HEK293 (cell line): ENCODE measurements at regions not wholly inside any gene's neighbourhood (a gene's known extent, or its start where the extent isn't known, plus 50 kb on each side); places are given as distances from the start of the nearest gene placed in this dataset.

ENCODE experiments used
- GLI4 ChIP-seq: fragments of 450-650 bp; formaldehyde crosslinking; IDR thresholded peaks from 2 replicates; pipeline ENCODE4 v1.5.1; 2016; ENCODE audit warnings: missing biosample characterization, missing genetic modification characterization
- KLF1 ChIP-seq: fragments of 450-650 bp; formaldehyde crosslinking; IDR thresholded peaks from 2 replicates; pipeline ENCODE4 v1.5.1; 2016; ENCODE audit warnings: missing biosample characterization, missing genetic modification characterization
- MEIS1 ChIP-seq: sonication (generic); formaldehyde crosslinking; IDR thresholded peaks from 2 replicates; pipeline ENCODE4 v1.8.1; 2022; ENCODE audit warnings: missing genetic modification reagents, mild to moderate bottlenecking, borderline replicate concordance
- SP2 ChIP-seq: fragments of 450-650 bp; formaldehyde crosslinking; IDR thresholded peaks from 2 replicates; pipeline ENCODE4 v1.5.1; 2016; ENCODE audit warnings: missing biosample characterization, missing genetic modification characterization
- SP7 ChIP-seq: fragments of 450-650 bp; formaldehyde crosslinking; IDR thresholded peaks from 2 replicates; pipeline ENCODE4 v1.5.1; 2016; ENCODE audit warnings: missing biosample characterization, missing genetic modification characterization
- ZEB2 ChIP-seq: fragments of 450-650 bp; formaldehyde crosslinking; IDR thresholded peaks from 2 replicates; pipeline ENCODE4 v1.5.1; 2016; ENCODE audit warnings: missing biosample characterization, missing genetic modification characterization
- ZNF202 ChIP-seq: fragments of 450-650 bp; formaldehyde crosslinking; IDR thresholded peaks from 2 replicates; pipeline ENCODE4 v1.5.1; 2016; ENCODE audit warnings: missing biosample characterization, missing genetic modification characterization, borderline replicate concordance
- ZNF274 ChIP-seq, 2 experiments: fragments of 200-500 bp in 1 of 2; fragments of 450-650 bp in 1 of 2; sonication (Bioruptor generic) in 1 of 2; formaldehyde crosslinking in 1 of 2; IDR thresholded peaks; 2 replicates each; pipeline versions ENCODE4 v1.5.1 to v1.6.1; 2014 to 2016; ENCODE audit warnings: borderline replicate concordance in 1 of 2, inconsistent platforms in 1 of 2, low read length in 1 of 2, missing biosample characterization in 1 of 2, missing genetic modification characterization in 1 of 2
- ZNF423 ChIP-seq: fragments of 450-650 bp; formaldehyde crosslinking; IDR thresholded peaks from 2 replicates; pipeline ENCODE4 v1.5.1; 2016; ENCODE audit warnings: missing biosample characterization, missing genetic modification characterization
- TF ChIP-seq, protein P1 (sequence below): fragments of 450-650 bp; formaldehyde crosslinking; conservative IDR thresholded peaks from 2 replicates; pipeline ENCODE4 v1.5.1; 2016; ENCODE audit warnings: low read depth, missing biosample characterization, missing genetic modification characterization
- TF ChIP-seq, protein P2 (sequence below): fragments of 450-650 bp; formaldehyde crosslinking; IDR thresholded peaks from 2 replicates; pipeline ENCODE4 v1.5.1; 2016; ENCODE audit warnings: missing biosample characterization, missing genetic modification characterization
- TF ChIP-seq, protein P3 (sequence below): fragments of 450-650 bp; formaldehyde crosslinking; IDR thresholded peaks from 2 replicates; pipeline ENCODE4 v1.5.1; 2016; ENCODE audit warnings: missing biosample characterization, missing genetic modification characterization
- TF ChIP-seq, protein P4 (sequence below): fragments of 450-650 bp; formaldehyde crosslinking; IDR thresholded peaks from 2 replicates; pipeline ENCODE4 v1.5.1; 2016; ENCODE audit warnings: missing biosample characterization, missing genetic modification characterization, low read depth

DNA sequence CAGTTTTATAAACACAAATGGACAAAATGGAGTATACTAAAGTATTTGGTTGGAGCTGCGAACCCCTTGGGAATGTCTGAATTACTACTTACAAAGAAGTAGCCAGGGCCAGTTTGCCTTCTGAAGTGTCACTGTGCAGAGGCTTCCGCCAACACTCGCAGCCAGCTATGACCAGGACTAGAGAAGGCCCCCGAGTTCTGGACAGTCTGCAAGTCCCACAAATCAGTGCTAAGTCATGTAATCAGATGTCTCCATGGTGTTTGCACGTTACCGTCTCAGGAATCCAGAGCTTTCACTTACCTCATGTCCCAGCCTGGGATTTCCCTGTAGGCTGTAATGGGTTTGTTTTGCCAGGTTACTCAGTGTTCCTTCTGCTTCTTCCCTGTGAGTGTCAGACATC is 106.6 kb upstream of the SPAG17 start:
- TF ChIP-seq SP7 (tag by site-specific recombination) (no peak), SP2 (tag by site-specific recombination) (no peak), ZNF202 (no peak), ZEB2 (no peak), ZNF274 (IDR thresholded peaks at IDR 0.05; ENCODE audit: low read length) (no peak), ZNF274 (tag by site-specific recombination; IDR thresholded peaks at IDR 0.05; ENCODE audit: borderline replicate concordance) (no peak), KLF1 (no peak), ZNF423 (tag by site-specific recombination) (no peak), GLI4 (tag by site-specific recombination) (no peak), MEIS1 (CRISPR knock-in tag) (no peak)
- TF ChIP-seq, protein P1, sequence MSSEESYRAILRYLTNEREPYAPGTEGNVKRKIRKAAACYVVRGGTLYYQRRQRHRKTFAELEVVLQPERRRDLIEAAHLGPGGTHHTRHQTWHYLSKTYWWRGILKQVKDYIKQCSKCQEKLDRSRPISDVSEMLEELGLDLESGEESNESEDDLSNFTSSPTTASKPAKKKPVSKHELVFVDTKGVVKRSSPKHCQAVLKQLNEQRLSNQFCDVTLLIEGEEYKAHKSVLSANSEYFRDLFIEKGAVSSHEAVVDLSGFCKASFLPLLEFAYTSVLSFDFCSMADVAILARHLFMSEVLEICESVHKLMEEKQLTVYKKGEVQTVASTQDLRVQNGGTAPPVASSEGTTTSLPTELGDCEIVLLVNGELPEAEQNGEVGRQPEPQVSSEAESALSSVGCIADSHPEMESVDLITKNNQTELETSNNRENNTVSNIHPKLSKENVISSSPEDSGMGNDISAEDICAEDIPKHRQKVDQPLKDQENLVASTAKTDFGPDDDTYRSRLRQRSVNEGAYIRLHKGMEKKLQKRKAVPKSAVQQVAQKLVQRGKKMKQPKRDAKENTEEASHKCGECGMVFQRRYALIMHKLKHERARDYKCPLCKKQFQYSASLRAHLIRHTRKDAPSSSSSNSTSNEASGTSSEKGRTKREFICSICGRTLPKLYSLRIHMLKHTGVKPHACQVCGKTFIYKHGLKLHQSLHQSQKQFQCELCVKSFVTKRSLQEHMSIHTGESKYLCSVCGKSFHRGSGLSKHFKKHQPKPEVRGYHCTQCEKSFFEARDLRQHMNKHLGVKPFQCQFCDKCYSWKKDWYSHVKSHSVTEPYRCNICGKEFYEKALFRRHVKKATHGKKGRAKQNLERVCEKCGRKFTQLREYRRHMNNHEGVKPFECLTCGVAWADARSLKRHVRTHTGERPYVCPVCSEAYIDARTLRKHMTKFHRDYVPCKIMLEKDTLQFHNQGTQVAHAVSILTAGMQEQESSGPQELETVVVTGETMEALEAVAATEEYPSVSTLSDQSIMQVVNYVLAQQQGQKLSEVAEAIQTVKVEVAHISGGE = no peak
- TF ChIP-seq, protein P2, sequence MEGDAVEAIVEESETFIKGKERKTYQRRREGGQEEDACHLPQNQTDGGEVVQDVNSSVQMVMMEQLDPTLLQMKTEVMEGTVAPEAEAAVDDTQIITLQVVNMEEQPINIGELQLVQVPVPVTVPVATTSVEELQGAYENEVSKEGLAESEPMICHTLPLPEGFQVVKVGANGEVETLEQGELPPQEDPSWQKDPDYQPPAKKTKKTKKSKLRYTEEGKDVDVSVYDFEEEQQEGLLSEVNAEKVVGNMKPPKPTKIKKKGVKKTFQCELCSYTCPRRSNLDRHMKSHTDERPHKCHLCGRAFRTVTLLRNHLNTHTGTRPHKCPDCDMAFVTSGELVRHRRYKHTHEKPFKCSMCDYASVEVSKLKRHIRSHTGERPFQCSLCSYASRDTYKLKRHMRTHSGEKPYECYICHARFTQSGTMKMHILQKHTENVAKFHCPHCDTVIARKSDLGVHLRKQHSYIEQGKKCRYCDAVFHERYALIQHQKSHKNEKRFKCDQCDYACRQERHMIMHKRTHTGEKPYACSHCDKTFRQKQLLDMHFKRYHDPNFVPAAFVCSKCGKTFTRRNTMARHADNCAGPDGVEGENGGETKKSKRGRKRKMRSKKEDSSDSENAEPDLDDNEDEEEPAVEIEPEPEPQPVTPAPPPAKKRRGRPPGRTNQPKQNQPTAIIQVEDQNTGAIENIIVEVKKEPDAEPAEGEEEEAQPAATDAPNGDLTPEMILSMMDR = no peak
- TF ChIP-seq, protein P3, sequence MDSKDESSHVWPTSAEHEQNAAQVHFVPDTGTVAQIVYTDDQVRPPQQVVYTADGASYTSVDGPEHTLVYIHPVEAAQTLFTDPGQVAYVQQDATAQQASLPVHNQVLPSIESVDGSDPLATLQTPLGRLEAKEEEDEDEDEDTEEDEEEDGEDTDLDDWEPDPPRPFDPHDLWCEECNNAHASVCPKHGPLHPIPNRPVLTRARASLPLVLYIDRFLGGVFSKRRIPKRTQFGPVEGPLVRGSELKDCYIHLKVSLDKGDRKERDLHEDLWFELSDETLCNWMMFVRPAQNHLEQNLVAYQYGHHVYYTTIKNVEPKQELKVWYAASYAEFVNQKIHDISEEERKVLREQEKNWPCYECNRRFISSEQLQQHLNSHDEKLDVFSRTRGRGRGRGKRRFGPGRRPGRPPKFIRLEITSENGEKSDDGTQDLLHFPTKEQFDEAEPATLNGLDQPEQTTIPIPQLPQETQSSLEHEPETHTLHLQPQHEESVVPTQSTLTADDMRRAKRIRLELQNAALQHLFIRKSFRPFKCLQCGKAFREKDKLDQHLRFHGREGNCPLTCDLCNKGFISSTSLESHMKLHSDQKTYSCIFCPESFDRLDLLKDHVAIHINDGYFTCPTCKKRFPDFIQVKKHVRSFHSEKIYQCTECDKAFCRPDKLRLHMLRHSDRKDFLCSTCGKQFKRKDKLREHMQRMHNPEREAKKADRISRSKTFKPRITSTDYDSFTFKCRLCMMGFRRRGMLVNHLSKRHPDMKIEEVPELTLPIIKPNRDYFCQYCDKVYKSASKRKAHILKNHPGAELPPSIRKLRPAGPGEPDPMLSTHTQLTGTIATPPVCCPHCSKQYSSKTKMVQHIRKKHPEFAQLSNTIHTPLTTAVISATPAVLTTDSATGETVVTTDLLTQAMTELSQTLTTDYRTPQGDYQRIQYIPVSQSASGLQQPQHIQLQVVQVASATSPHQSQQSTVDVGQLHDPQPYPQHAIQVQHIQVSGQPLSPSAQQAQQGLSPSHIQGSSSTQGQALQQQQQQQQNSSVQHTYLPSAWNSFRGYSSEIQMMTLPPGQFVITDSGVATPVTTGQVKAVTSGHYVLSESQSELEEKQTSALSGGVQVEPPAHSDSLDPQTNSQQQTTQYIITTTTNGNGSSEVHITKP (tag by site-specific recombination) = no peak
- TF ChIP-seq, protein P4, sequence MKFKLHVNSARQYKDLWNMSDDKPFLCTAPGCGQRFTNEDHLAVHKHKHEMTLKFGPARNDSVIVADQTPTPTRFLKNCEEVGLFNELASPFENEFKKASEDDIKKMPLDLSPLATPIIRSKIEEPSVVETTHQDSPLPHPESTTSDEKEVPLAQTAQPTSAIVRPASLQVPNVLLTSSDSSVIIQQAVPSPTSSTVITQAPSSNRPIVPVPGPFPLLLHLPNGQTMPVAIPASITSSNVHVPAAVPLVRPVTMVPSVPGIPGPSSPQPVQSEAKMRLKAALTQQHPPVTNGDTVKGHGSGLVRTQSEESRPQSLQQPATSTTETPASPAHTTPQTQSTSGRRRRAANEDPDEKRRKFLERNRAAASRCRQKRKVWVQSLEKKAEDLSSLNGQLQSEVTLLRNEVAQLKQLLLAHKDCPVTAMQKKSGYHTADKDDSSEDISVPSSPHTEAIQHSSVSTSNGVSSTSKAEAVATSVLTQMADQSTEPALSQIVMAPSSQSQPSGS (tag by site-specific recombination) = no peak
